ENCODE measurements at regions not wholly inside any gene's neighbourhood (a gene's known extent, or its start where the extent isn't known, plus 50 kb on each side); places are given as distances from the start of the nearest gene placed in this dataset.

- TF ChIP-seq, protein P1, sequence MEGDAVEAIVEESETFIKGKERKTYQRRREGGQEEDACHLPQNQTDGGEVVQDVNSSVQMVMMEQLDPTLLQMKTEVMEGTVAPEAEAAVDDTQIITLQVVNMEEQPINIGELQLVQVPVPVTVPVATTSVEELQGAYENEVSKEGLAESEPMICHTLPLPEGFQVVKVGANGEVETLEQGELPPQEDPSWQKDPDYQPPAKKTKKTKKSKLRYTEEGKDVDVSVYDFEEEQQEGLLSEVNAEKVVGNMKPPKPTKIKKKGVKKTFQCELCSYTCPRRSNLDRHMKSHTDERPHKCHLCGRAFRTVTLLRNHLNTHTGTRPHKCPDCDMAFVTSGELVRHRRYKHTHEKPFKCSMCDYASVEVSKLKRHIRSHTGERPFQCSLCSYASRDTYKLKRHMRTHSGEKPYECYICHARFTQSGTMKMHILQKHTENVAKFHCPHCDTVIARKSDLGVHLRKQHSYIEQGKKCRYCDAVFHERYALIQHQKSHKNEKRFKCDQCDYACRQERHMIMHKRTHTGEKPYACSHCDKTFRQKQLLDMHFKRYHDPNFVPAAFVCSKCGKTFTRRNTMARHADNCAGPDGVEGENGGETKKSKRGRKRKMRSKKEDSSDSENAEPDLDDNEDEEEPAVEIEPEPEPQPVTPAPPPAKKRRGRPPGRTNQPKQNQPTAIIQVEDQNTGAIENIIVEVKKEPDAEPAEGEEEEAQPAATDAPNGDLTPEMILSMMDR (IDR thresholded peaks at IDR 0.05; ENCODE audit: low read length), result no peak
- no peak for TF ChIP-seq EZH2 (optimal IDR thresholded peaks at IDR 0.05; ENCODE audit: low read depth, low read length)
- no peak for TF ChIP-seq EZH2phosphoT487 (IDR thresholded peaks at IDR 0.05; ENCODE audit: low read length)
Measured at GRCh38 chr13:33624740-33625139, 193.2 kb upstream of the RFC3 start.
